Panc1 (cell line): ENCODE measurements at regions not wholly inside any gene's neighbourhood (a gene's known extent, or its start where the extent isn't known, plus 50 kb on each side); places are given as distances from the start of the nearest gene placed in this dataset.

Source experiments
- ATAC-seq: fragments of 200-7000 bp; cut with Tn5 transposase; 2 replicates; pipeline ENCODE4 v1.9.1; 2020; ENCODE audit warnings: mild to moderate bottlenecking, moderate library complexity
- BruUV-seq: library from RNA; stranded (reverse); fragments of 400-500 nt; replicated peaks from 2 replicates; lab custom pipeline; 2021; lab: Mats Ljungman, UMichigan
- CTCF ChIA-PET: fragments of 300-600 bp; sonication (Branson Sonifier 250); formaldehyde crosslinking; loops from one replicate; lab custom pipeline; 2022; ENCODE audit warnings: antibody characterized with exemption; lab: Charles Lee
- POLR2A ChIA-PET: fragments of 300-600 bp; sonication (Branson Sonifier 250); formaldehyde crosslinking; loops from one replicate; lab custom pipeline; 2022; ENCODE audit warnings: antibody characterized with exemption; lab: Charles Lee
- DNase-seq: peaks from one replicate; pipeline ENCODE4 v3.0.0-alpha.2; 2010; ENCODE audit warnings: low read depth, low spot score
- H3K27ac ChIP-seq: 2 replicates; pipeline ENCODE4 v1.5.1; 2011; ENCODE audit warnings: mild to moderate bottlenecking, low read length, inconsistent platforms
- H3K27me3 ChIP-seq: fragments of 200-500 bp; sonication (Bioruptor generic); 2 replicates; pipeline ENCODE4 v1.6.0; 2014; ENCODE audit warnings: low read length, inconsistent platforms; ENCODE audit not compliant: control insufficient read depth, insufficient read depth
- H3K36me3 ChIP-seq: fragments of 200-500 bp; sonication (Bioruptor generic); 2 replicates; pipeline ENCODE4 v1.5.1; 2014; ENCODE audit warnings: inconsistent platforms, mild to moderate bottlenecking, low read length, moderate library complexity; ENCODE audit not compliant: control insufficient read depth, insufficient read depth
- H3K4me1 ChIP-seq: 2 replicates; pipeline ENCODE4 v1.5.1; 2011; ENCODE audit warnings: inconsistent platforms, mild to moderate bottlenecking, low read length, moderate library complexity; ENCODE audit not compliant: control insufficient read depth, insufficient read depth
- H3K4me3 ChIP-seq, 2 experiments: 2 replicates each; pipeline ENCODE4 v1.5.1; 2011 to 2012; ENCODE audit warnings: low read depth in 2 of 2, low read length in 2 of 2, mild to moderate bottlenecking in 2 of 2, inconsistent platforms in 1 of 2, moderate library complexity in 1 of 2
- H3K9me3 ChIP-seq: fragments of 200-500 bp; sonication (Bioruptor generic); 2 replicates; pipeline ENCODE4 v1.5.1; 2014; ENCODE audit warnings: low read depth, mild to moderate bottlenecking, inconsistent platforms, low read length, moderate library complexity; ENCODE audit not compliant: control insufficient read depth, insufficient read depth
- CTCF ChIP-seq: fragments of 450-650 bp; IDR thresholded peaks from 2 replicates; pipeline ENCODE4 v1.5.1; 2017; ENCODE audit warnings: mild to moderate bottlenecking
- POLR2AphosphoS5 ChIP-seq: IDR thresholded peaks from 2 replicates; pipeline ENCODE4 v1.6.1; 2012; ENCODE audit warnings: mild to moderate bottlenecking, low read depth, low read length, moderate library complexity
- SIN3A ChIP-seq: IDR thresholded peaks from 2 replicates; pipeline ENCODE4 v1.6.1; 2012; ENCODE audit warnings: low read depth, mild to moderate bottlenecking, low read length, moderate library complexity, borderline replicate concordance; ENCODE audit not compliant: insufficient read depth
- TCF7L2 ChIP-seq: IDR thresholded peaks from 2 replicates; pipeline ENCODE4 v1.6.1; 2011; ENCODE audit warnings: mild to moderate bottlenecking, low read depth, low read length, inconsistent platforms
- in situ Hi-C: cut with HindIII; loops from 2 replicates; pipeline ENCODE4 v1.10.0; 2016; ENCODE audit warnings: low sequenced_read_pairs, low pct_unique_long_range_greater_than_20kb
- intact Hi-C: fragments of 100-400 bp; cut with micrococcal nuclease; formaldehyde crosslinking; loops from one replicate; pipeline ENCODE4 v1.10.0; 2022; ENCODE audit not compliant: unreplicated experiment
- TF ChIP-seq, protein P1 (sequence below), 2 experiments: IDR thresholded peaks; 2 replicates each; pipeline ENCODE4 v1.6.1; 2011 to 2012; ENCODE audit warnings: low read depth in 2 of 2, control low read depth in 1 of 2, low read length in 1 of 2, mild to moderate bottlenecking in 1 of 2, moderate library complexity in 1 of 2; ENCODE audit not compliant: insufficient read depth in 1 of 2

DNA sequence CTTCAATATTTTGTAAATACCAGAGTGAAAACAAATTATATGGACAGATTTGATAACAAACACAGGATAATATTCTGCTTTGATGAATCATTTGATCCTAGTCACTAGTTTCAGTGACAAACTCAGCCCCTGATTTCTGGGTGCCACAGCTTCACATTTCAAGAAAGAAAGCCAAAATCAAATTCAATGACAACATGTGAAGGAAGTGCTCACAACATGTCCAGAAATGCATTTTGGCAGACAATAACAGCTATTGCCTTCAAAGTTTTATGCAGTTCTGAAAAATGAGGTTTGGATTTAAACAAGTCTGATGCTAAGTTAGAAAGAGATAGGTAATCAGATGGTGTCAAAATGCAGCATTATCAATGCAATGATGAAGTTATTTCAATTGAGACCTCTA is 106.9 kb upstream of the PIEZO2 start:
- no TSS peak for BruUV-seq

GRCh38 chr18:11251891-11252270 is 102.5 kb upstream of the PIEZO2 start:
- Histone ChIP-seq H3K27ac (no peak overlapping the region), H3K4me3 (no peak overlapping the region), H3K27me3 (no peaks in the 10 kb centered on the region), H3K36me3 (no peaks in the 10 kb centered on the region), H3K4me1 (no peaks in the 10 kb centered on the region), H3K9me3 (no peaks in the 10 kb centered on the region)
- CTCF ChIA-PET = no interaction called here
- no TSS peak for BruUV-seq
- DNase-seq (no peak), ATAC-seq (no peak)
- in situ Hi-C loops (no loop called here), intact Hi-C loops (no loop called here)
- POLR2A ChIA-PET = no interaction called here
- TF ChIP-seq POLR2AphosphoS5 (no peak), TCF7L2 (no peak), SIN3A (no peak), CTCF (no peak)
- TF ChIP-seq, protein P1, sequence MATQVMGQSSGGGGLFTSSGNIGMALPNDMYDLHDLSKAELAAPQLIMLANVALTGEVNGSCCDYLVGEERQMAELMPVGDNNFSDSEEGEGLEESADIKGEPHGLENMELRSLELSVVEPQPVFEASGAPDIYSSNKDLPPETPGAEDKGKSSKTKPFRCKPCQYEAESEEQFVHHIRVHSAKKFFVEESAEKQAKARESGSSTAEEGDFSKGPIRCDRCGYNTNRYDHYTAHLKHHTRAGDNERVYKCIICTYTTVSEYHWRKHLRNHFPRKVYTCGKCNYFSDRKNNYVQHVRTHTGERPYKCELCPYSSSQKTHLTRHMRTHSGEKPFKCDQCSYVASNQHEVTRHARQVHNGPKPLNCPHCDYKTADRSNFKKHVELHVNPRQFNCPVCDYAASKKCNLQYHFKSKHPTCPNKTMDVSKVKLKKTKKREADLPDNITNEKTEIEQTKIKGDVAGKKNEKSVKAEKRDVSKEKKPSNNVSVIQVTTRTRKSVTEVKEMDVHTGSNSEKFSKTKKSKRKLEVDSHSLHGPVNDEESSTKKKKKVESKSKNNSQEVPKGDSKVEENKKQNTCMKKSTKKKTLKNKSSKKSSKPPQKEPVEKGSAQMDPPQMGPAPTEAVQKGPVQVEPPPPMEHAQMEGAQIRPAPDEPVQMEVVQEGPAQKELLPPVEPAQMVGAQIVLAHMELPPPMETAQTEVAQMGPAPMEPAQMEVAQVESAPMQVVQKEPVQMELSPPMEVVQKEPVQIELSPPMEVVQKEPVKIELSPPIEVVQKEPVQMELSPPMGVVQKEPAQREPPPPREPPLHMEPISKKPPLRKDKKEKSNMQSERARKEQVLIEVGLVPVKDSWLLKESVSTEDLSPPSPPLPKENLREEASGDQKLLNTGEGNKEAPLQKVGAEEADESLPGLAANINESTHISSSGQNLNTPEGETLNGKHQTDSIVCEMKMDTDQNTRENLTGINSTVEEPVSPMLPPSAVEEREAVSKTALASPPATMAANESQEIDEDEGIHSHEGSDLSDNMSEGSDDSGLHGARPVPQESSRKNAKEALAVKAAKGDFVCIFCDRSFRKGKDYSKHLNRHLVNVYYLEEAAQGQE (IDR thresholded peaks at IDR 0.05; ENCODE audit: insufficient read depth in 1 of 2, low read depth in 2 of 2, low read length in 1 of 2) = no peak

More for the DNA sequence above, 106.9 kb upstream of the PIEZO2 start:
- no peak overlapping the region for H3K4me3 ChIP-seq
- in situ Hi-C loops = no loop called here
- POLR2A ChIA-PET = no interaction called here
- intact Hi-C loops = no loop called here
- no peak for TF ChIP-seq CTCF
- TF ChIP-seq SIN3A = no peak
- TF ChIP-seq TCF7L2 = no peak
- TF ChIP-seq POLR2AphosphoS5 = no peak
- TF ChIP-seq, protein P1 (IDR thresholded peaks at IDR 0.05; ENCODE audit: insufficient read depth in 1 of 2, low read depth in 2 of 2, low read length in 1 of 2) = no peak
- ATAC-seq (no peak), DNase-seq (no peak)
- CTCF ChIA-PET = no interaction called here
- H3K27ac ChIP-seq = no peak overlapping the region
- no peaks in the 10 kb centered on the region for H3K36me3 ChIP-seq
- H3K27me3 ChIP-seq = no peaks in the 10 kb centered on the region
- H3K4me1 ChIP-seq = no peaks in the 10 kb centered on the region
- no peaks in the 10 kb centered on the region for H3K9me3 ChIP-seq
